HL-60 (cell line): ENCODE measurements at regions not wholly inside any gene's neighbourhood (a gene's known extent, or its start where the extent isn't known, plus 50 kb on each side); places are given as distances from the start of the nearest gene placed in this dataset.

ENCODE experiments used
- DNase-seq, 2 experiments: peaks; one replicate each; pipeline ENCODE4 v3.0.0-alpha.2; 2010 to 2020; ENCODE audit warnings: low read depth in 1 of 2, low spot score in 1 of 2
- H3K27ac ChIP-seq: fragments of 250-450 bp; sonication (Bioruptor Pico); replicated peaks from 2 replicates; pipeline ENCODE4 v1.5.1; 2020; ENCODE audit warnings: mild to moderate bottlenecking, moderate library complexity
- H3K27me3 ChIP-seq: fragments of 250-450 bp; sonication (Bioruptor Pico); 2 replicates; pipeline ENCODE4 v1.5.1; 2021; ENCODE audit warnings: mild to moderate bottlenecking, moderate library complexity; ENCODE audit not compliant: insufficient read depth, poor library complexity, severe bottlenecking
- H3K4me3 ChIP-seq: replicated peaks from 2 replicates; pipeline ENCODE4 v1.5.1; 2011; ENCODE audit warnings: mild to moderate bottlenecking, control low read depth, low read length; ENCODE audit not compliant: insufficient read depth
- GABPA ChIP-seq: IDR thresholded peaks from 2 replicates; pipeline ENCODE4 v1.6.1; 2012; ENCODE audit warnings: low read depth
- POLR2AphosphoS5 ChIP-seq: IDR thresholded peaks from 2 replicates; pipeline ENCODE4 v1.6.1; 2012; ENCODE audit warnings: low read depth
- SPI1 ChIP-seq: IDR thresholded peaks from 2 replicates; pipeline ENCODE4 v1.6.1; 2012; ENCODE audit warnings: low read depth, mild to moderate bottlenecking, borderline replicate concordance
- TF ChIP-seq, protein P1 (sequence below): IDR thresholded peaks from 2 replicates; pipeline ENCODE4 v1.6.1; 2012; ENCODE audit warnings: low read depth; ENCODE audit not compliant: insufficient replicate concordance
- TF ChIP-seq, protein P2 (sequence below): IDR thresholded peaks from one replicate; pipeline ENCODE4 v1.5.1; 2011; ENCODE audit warnings: low read length, control low read depth, inconsistent platforms; ENCODE audit not compliant: insufficient read depth

- no peak for TF ChIP-seq GABPA
- TF ChIP-seq, protein P1, sequence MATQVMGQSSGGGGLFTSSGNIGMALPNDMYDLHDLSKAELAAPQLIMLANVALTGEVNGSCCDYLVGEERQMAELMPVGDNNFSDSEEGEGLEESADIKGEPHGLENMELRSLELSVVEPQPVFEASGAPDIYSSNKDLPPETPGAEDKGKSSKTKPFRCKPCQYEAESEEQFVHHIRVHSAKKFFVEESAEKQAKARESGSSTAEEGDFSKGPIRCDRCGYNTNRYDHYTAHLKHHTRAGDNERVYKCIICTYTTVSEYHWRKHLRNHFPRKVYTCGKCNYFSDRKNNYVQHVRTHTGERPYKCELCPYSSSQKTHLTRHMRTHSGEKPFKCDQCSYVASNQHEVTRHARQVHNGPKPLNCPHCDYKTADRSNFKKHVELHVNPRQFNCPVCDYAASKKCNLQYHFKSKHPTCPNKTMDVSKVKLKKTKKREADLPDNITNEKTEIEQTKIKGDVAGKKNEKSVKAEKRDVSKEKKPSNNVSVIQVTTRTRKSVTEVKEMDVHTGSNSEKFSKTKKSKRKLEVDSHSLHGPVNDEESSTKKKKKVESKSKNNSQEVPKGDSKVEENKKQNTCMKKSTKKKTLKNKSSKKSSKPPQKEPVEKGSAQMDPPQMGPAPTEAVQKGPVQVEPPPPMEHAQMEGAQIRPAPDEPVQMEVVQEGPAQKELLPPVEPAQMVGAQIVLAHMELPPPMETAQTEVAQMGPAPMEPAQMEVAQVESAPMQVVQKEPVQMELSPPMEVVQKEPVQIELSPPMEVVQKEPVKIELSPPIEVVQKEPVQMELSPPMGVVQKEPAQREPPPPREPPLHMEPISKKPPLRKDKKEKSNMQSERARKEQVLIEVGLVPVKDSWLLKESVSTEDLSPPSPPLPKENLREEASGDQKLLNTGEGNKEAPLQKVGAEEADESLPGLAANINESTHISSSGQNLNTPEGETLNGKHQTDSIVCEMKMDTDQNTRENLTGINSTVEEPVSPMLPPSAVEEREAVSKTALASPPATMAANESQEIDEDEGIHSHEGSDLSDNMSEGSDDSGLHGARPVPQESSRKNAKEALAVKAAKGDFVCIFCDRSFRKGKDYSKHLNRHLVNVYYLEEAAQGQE = no peak
- no peak for TF ChIP-seq POLR2AphosphoS5
- TF ChIP-seq, protein P2, sequence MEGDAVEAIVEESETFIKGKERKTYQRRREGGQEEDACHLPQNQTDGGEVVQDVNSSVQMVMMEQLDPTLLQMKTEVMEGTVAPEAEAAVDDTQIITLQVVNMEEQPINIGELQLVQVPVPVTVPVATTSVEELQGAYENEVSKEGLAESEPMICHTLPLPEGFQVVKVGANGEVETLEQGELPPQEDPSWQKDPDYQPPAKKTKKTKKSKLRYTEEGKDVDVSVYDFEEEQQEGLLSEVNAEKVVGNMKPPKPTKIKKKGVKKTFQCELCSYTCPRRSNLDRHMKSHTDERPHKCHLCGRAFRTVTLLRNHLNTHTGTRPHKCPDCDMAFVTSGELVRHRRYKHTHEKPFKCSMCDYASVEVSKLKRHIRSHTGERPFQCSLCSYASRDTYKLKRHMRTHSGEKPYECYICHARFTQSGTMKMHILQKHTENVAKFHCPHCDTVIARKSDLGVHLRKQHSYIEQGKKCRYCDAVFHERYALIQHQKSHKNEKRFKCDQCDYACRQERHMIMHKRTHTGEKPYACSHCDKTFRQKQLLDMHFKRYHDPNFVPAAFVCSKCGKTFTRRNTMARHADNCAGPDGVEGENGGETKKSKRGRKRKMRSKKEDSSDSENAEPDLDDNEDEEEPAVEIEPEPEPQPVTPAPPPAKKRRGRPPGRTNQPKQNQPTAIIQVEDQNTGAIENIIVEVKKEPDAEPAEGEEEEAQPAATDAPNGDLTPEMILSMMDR = no peak
- TF ChIP-seq SPI1 = no peak
- no peak overlapping the region for H3K4me3 ChIP-seq
These were observed 178.4 kb downstream of the LACC1 start for GRCh38 chr13:44058067-44058466.

GRCh38 chr13:44058624-44059215 is 179.0 kb downstream of the LACC1 start:
- no peak overlapping the region for H3K4me3 ChIP-seq
- no peak overlapping the region for H3K27ac ChIP-seq
- TF ChIP-seq GABPA = no peak
- H3K27me3 ChIP-seq = peaks cover 15% of the 10 kb centered on the region
- DNase-seq = no peak

More at GRCh38 chr13:44058067-44058466, 178.4 kb downstream of the LACC1 start:
- DNase-seq = no peak
- H3K27me3 ChIP-seq = peaks cover 18% of the 10 kb centered on the region
- H3K27ac ChIP-seq = no peak overlapping the region

GRCh38 chr13:44061876-44062275 is 182.2 kb downstream of the LACC1 start:
- no peak for DNase-seq
- TF ChIP-seq, protein P2 = no peak
- no peak for TF ChIP-seq SPI1
- no peak for TF ChIP-seq GABPA
- no peak for TF ChIP-seq POLR2AphosphoS5
- Histone ChIP-seq H3K4me3 (no peak overlapping the region), H3K27ac (no peak overlapping the region), H3K27me3 (peaks cover 6% of the 10 kb centered on the region)

DNA sequence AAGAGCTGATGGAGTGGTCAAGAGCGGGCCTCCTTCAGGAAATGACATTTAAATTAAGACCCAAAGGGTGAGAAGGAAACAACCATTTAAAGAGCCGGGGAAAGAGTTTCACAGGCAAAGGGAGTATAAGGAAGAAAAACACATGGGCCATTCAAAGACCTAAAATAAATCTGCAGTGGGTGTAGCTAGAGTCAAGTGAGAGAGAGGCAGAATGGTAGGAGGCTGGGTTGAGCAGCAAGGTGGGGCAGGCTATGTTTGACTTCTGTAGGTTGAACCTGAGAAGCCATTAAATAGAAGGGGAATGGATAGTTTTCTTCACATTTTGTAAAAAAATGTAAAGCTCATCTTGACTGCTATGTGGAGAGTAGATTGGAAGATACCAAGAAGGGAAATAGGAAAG is 183.8 kb downstream of the LACC1 start:
- TF ChIP-seq, protein P2 = no peak
- TF ChIP-seq POLR2AphosphoS5 (no peak), SPI1 (no peak), GABPA (no peak)
- TF ChIP-seq, protein P1 = no peak
- no peak overlapping the region for H3K4me3 ChIP-seq
- no peak for DNase-seq
- peaks cover 3% of the 10 kb centered on the region for H3K27me3 ChIP-seq
- H3K27ac ChIP-seq = no peak overlapping the region
